GM18511 (cell line): ENCODE measurements at regions not wholly inside any gene's neighbourhood (a gene's known extent, or its start where the extent isn't known, plus 50 kb on each side); places are given as distances from the start of the nearest gene placed in this dataset.
A peak's percentile ranks its signal among the peaks of the same experiment; 100 is the strongest.

Experiments
- ATAC-seq: cut with Tn5 transposase; IDR thresholded peaks from one replicate; pipeline ENCODE4 v1.9.1; 2021; ENCODE audit warnings: mild to moderate bottlenecking, moderate library complexity; ENCODE audit not compliant: unreplicated experiment

DNA sequence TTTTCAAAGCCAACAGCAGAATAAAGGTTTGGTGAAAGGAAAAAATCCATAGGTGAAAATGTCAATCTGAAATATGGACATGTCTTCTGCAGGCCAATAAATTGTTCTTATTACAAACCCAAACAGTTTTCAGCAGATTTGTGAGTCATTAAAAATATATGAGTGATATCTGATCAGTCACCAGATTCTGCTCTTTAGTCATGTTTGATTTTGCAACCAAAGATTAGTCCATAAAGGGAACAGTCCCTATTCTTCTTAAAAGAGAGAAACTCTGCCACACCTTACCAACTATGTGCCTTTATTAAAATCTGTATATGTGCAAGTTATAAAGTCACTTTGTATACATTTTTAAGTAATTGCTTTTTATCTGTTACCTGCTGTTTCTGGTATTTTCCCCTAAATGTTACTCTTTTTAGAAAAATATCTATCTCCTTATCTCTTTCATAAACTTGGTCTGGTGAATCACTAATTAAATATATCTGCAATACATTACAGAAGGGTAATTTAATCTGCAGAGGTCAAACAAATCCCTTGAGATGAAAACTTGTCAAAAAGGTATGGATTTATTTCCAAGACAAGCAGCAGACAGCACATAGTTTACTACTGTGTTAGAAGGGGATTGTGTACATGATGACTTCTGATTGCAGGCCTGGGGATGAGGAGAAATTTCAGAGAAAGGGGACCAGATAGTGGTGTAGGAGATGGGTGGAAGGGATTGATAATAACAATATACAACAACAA, 322.9 kb upstream of the NWD2 start:
- no peak for ATAC-seq

DNA sequence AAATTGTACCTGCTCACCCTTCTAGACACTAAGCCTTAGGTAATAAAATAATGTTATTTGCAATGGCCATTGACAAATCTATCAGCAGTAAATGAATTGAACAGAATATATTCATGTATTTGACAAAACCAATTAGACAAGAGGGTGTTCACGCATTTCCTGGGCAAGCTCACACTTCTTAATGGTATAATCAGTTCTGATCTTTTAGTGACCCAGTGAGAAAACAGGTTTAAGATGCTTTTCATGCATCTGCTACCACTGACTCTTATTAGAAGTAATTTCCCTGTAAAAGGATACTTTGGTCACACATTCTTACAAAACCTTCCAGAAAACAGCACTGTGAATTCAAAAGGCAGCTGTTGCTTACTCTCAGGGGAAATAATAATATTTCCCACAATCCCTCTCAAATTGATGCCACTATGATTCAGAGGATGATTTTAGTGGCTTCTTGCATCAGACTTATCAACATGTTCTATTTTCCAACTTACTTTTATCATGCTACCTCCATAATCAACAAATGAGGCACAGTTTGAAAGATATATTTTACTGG, 313.9 kb upstream of the NWD2 start:
- no peak for ATAC-seq

DNA sequence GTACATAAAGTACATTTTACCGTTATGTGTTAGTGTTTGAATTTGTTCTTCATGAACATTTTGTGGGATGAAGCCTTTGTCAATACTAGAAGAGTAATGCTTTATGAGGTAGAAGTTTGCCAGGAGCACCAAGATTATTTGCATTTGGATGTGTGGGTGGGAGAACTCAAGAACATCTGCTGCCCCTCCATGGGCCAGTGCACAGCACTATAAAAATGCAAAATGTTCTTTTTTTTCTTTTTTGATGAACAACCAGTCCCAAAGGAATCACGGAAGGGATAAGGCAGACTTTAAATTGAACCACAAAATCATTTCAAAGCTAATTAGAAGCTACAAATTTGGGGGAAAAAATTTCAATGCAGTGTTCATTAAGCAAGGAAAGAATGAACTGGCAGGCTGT, 300.3 kb upstream of the NWD2 start:
- no peak for ATAC-seq

DNA sequence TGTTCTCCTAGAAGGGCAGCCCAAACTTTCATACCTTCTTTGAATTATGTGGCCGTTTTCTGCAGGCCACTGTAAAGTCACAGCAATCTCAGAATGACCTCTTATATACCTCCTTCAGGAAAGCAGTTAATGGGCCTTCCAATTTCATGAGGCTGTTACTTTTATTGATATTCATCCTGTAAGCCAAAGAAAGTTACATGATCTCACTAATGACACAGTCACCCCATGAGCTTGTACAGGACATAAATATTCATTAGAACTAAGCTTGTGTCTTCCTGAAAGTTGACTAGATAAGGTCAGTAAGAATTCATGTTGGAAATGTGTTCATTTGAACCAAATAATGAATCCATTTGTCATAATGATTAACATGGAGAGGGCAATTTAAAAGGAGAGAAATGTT, 283.1 kb upstream of the NWD2 start:
- no peak for ATAC-seq

DNA sequence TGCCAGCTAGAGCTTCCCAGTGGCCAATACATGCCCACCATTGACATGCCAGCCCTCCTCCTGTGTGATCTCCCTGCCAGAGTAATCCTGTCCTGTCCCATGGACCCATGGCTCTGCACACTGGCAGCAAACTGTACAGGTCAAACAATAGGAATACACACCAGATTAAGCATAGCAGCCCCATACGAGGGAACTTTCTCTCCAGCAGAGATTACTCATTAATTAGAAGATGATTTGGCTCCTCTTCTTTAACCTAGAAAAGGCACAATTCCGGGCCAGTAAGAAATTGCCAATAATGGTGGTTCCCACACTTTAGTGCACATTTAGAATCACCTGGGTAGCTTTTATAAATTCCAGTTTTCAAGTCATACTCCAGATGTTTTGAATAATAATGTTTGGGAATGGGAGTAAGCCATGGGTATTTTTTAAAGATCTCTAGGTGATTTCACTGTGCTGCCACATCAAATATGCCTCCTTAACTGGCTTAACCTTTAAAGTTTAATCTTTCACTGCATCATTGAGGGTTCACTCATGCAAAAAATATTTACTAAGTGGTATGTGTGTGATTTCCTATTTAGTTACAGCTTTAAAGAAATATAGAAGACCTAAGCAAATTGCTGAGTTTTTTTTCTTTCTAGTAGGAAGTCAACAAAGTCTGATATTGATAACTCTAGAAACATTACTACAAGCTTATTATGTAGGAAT, 277.6 kb upstream of the NWD2 start:
- no peak for ATAC-seq

DNA sequence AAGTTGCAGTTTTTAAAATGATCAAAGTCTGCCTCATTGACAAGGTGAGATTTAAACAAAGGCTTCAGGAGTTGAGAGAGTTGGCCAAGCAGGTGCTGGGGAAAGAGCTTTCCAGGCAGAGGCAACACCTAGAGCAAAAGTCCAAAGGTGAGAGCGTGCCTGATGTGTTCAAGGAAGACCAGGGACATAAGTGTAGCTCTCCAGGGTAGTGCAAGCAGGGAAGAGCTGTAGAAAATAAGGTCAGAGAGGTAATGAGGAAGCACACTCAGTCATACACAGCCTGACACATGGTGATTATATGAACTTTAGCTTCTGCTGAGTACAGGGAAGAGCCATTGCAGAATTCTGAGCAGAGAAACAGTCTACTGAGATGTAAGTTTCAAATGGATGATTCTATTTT, 265.0 kb upstream of the NWD2 start:
- no peak for ATAC-seq

DNA sequence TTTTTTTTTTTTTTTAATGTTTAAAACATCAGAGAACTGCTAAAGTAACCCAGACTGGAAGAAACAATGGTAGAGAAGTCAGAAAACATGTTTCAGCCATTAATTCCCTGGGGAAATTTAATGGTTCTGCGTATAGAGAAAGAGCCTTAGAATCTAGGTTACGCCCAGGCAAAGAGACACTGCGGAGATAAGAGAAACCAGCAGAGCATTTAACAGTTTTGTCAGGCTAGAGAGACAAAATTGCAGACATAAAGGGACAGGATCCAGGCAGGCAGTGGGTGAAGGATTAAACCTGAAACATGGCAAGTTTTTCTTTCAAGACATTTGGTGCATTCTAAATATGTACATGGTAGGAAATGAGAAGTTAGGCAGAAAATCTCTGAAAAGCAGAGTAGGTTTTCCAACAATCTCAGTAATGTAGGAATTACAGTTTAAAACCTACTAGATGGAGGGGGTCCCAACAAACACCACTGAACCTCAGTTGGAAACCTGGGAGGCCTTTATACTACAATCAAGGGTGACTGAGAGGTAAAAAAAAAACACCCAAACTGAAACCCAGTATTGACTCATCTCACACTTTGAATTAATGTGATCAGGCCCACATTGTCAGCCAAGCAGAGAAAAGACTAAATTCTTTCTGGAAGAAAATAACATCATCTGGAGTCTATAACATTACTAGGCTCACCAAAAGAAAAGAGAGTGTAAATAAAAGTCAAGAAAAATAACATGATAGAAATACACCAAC, 254.2 kb upstream of the NWD2 start:
- peak; percentile 94 for ATAC-seq

DNA sequence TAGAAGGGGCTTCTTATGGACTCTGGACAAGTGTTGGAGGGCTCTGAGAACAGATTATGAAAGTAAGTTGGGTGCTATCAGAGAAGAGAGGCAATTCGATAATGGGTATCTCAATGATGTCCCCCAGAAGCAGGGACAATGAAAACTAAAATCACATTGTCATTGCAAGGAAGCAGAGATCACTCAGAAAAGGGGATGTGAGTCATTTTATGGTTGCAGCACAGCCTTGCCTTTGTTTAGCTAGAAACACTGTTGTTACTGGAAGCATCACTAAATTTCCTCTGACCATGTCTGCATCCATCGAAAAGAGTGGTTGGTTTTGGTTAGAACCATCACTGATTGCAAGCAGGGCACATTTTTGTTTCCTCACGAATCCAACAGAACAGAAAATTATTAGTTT, 246.8 kb upstream of the NWD2 start:
- ATAC-seq: peak; percentile 71

DNA sequence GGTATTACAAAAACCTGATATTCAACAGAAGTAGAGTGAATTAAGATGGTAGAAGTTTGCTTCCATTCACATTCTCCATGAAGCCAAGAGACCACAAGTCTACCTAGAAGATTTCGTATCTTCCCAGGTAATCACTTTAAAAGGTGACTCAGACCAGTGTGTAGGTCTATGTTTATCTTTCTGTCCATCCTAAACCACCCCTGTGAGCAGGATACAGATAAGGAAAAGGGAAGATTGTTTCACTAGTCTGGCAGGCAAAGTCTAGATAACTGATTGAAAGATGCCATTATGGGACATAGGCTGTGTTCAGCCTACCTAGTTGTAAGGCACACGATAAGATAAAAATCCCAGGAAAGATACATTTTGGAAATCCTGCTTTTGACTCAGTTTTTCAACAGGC, 244.3 kb upstream of the NWD2 start:
- ATAC-seq: no peak

DNA sequence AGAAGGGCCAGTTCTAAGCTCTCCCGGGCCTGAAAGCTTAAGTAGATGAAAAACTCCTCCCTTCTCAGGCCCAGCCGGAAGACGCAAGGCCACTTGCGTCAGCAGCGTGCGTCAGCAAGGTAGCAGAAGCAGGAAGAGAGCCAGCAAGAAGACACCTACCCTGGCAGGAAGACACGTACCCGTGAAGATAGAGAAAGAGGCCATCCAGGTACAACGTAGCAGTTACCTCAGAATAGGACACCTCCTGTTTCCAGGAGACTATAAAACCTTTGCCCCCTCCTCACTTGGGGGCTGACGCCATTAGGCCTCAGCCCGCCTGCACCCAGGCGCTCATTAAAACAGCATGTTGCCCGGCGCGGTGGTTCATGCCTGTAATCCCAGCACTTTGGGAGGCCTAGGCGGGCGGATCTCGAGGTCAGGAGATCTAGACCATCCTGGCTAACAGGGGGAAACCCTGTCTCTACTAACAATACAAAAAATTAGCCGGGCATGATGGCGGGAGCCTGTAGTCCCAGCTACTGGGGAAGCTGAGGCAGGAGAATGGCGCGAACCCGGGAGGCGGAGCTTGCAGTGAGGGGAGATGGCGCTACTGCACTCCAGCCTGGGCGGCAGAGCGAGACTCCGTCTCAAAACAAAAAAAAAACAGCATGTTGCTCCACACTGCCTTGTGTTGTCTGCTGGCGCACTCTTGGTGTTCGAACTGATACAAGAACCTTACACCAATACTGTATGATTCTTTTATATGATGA, 242.7 kb upstream of the NWD2 start:
- ATAC-seq: no peak

DNA sequence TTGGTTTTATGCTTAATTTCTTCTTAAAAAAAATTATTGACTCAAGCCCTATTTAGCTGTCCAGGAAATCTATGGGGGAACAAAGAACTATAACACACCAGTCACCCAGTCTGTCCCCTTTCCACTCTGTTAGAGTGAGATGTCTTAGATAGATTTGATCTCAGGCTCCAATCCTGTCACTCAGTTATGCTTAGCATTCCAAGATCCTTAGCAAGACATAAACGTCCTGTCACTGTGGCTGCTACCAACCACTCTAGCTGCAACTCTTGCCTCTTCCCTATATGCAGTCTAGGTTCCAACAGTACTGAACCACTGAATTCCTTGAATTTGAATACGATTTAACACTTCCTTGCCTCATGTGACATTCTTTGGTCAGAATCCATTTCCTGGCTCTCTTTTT, 241.9 kb upstream of the NWD2 start:
- no peak for ATAC-seq

DNA sequence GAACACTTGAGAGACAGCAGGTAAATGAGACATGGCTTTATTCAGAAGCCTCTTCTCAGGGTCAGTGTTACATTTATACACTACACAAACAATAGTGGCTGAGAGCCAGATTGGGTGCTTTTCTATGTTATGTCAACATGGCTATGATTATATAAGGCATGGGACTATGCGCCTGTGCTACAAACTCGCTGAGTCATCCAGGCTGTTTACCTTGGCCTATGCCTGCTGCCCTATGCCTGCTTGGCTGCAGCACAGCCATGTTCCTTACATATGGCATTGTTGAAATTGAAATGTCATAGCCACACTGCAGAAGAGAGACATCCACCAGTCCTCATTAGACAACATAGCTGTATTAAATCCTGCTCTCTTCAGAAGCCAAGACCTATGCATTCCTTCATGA, 236.3 kb upstream of the NWD2 start:
- no peak for ATAC-seq

DNA sequence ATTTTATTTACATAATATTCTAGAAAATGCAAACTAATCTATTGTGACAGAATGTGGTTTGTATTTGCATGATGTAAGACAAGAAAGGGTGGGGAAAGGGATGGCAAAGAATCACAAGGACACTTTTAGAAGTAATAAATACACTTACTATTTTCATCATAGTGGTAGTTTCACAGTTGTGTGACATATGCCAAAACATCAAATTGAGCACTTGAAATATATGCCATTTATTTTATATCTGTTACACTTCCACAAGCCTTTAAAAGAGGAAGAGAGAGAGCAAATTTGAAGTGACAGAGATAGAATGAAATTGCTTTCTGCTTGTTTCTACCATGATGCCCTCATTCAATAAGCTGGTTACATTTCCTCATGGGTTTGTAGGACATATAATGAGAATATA, 230.0 kb upstream of the NWD2 start:
- ATAC-seq: no peak

DNA sequence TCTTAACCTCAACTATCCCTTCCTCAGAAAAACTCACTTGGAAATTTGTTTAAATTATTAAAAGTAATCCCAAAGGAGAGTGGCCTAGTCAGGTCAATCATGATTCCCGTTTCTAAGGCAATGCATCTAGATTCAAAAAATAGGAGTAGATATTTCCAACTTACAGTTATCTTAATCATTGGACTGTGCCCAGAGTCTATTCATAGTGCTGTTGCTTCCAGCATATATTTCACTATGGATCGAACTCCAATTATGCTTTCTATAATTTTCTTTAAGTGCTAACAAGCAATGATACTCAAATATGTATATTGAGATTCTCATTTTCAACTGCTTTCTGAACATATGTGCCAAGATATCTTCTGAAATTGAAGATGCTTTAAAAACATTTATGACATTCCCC, 229.2 kb upstream of the NWD2 start:
- no peak for ATAC-seq

DNA sequence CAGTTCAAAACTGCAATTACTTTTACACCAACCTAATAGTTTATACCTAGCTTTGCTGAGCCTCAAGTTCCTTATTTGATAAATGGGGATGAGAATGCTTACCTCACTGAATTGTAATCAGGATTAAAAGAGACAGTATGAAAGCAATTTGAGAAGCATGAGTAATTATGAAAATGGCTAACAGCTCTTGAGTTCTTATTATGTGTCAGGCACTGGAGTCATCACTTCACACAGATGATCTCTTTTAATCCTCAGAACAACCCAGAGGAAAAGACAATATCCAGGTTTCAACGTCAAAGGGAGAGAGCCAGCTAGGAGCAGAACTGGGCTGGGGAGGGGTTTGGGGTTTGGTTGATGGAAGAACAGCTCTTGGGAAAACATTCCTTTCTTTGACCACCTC, 221.0 kb upstream of the NWD2 start:
- no peak for ATAC-seq

DNA sequence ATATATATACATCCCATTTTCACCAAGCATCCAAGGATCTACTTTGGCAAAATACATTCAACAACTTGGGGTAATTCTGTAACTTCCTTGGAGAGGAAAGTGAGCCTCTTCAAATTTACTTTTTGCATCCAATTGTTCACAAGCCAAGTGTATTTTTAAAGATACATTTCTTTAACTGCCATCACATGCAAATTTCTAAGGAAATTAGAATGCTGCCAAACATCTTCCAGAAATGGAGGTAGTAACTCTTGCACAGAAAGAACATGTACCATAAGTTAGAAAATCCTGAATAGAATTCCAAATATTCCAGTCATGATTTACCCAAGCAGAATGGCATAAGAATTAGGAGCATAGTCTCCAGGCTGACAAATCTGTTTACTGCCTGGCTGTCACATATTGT, 220.5 kb upstream of the NWD2 start:
- ATAC-seq: no peak

DNA sequence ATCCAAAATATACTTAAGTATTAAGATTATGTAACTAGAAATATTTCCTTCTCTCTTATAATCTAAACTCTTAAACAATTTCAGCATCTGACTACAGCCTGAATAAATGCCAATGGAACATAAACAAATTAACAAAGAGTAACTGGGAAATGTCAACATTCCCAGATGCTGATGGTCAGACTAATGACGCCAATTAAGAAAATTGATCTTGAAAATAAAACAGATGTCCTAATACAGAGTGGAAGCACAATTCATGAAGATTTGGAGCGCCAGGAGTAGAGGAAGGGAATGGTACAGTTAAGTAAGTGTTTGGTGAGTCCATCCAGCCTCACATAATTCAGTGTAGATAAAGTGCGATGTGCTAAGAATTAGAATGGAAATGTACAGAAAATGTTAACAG, 203.7 kb upstream of the NWD2 start:
- no peak for ATAC-seq

DNA sequence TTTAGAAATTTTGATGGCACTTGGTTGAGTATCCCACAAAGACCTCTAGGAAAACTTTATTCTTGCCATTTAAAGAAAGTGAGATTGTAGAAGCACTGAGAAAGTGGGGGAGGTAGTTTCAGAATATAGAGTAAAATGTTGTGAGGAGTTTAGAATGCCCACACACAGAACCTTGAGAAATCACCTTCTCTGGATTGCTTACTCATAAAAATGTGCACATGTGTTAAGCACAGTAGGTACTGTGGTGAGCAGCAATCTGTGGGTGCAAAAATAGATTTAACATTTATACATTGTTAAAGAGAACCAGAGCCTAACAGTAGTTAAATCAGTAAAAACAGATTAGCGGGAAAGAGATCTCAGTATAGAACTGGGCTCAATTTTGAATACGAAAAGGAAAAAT, 201.2 kb upstream of the NWD2 start:
- ATAC-seq: no peak

DNA sequence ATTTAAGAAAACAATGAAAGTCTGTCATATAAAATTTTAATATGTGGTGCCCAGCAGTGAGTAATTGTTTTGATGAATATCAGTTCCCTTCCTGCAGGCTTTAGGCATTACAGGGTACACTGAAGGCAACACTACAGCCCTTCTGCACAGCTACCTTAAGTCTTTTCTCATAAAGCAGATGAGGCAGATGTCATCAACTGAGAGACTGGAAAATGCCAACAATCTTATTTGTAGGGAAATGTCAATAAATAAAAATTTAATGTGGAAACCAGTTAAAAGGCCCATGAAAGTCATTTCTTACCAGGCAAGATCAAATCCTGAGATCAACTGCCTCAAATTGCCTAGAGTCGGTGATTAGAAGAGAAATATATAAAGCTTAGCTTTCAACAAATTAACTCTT, 193.4 kb upstream of the NWD2 start:
- ATAC-seq: no peak

DNA sequence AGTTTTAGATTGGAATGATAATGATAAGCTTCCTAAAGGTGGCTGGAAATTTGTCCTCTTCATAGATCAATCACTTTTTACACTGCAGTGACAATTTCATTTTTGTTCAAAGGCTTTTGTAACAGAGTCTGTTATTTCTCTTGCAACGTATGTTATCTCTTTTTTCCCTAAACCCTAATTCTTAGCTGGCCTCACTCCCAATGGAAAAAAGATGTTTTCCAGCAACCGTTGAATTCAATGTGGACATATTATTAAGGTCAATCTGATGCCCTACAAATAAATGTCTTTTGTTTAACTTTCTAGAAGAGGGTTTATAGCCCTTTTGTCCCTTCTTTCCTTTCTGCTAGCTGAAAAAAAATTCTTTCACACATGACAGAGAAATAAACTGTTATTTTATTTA, 192.7 kb upstream of the NWD2 start:
- no peak for ATAC-seq

DNA sequence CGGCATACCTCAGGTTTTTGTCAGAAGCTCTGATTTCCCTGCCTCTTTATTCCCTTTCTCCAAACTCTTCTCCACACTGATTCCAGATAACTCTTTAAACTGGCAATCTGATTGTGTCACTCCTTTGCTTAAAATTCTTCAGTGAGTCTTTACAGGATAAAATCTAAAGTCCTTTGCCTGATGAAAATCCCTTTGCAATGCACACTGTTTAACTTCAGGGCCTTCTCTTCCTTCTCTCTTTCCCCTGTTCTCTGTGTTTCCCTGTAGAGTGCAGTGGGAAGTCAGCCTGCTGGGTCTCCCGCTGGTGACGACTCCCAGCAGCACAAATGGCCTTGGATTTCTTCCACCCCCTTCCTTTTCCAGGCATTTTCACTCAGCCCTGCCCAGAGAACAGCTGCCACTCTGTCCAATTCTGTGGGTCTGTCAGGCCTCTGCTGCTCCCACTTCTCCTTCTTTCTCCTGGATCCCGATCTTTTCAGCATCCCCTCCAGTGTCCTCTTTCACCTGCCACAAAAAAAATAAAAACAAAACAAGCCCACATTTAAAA, 189.9 kb upstream of the NWD2 start:
- no peak for ATAC-seq
